ENCODE measurements at regions not wholly inside any gene's neighbourhood (a gene's known extent, or its start where the extent isn't known, plus 50 kb on each side); places are given as distances from the start of the nearest gene placed in this dataset.

- H3K9me3 ChIP-seq (ENCODE audit: control insufficient read depth, insufficient read depth, low read length) = no peaks in the 10 kb centered on the region
- no peak overlapping the region for H3K27ac ChIP-seq (ENCODE audit: low read depth, low read length)
- no peak overlapping the region for H3K4me3 ChIP-seq (ENCODE audit: low read length)
- H3K27me3 ChIP-seq (ENCODE audit: control insufficient read depth, low read length) = no peaks in the 10 kb centered on the region
- H3K4me1 ChIP-seq (ENCODE audit: control insufficient read depth, low read length) = no peaks in the 10 kb centered on the region
- no peaks in the 10 kb centered on the region for H4K20me1 ChIP-seq (ENCODE audit: control insufficient read depth, insufficient read depth, low read depth, low read length)
- no peaks in the 10 kb centered on the region for H3K79me2 ChIP-seq (ENCODE audit: control insufficient read depth, low read length)
- H3K36me3 ChIP-seq (ENCODE audit: control insufficient read depth, low read length) = no peaks in the 10 kb centered on the region
- no peak overlapping the region for H3K4me2 ChIP-seq (ENCODE audit: low read length)
- H3K9me2 ChIP-seq (replicated peaks; ENCODE audit: control insufficient read depth, low read length) = no peaks in the 10 kb centered on the region
- TF ChIP-seq, protein P1, sequence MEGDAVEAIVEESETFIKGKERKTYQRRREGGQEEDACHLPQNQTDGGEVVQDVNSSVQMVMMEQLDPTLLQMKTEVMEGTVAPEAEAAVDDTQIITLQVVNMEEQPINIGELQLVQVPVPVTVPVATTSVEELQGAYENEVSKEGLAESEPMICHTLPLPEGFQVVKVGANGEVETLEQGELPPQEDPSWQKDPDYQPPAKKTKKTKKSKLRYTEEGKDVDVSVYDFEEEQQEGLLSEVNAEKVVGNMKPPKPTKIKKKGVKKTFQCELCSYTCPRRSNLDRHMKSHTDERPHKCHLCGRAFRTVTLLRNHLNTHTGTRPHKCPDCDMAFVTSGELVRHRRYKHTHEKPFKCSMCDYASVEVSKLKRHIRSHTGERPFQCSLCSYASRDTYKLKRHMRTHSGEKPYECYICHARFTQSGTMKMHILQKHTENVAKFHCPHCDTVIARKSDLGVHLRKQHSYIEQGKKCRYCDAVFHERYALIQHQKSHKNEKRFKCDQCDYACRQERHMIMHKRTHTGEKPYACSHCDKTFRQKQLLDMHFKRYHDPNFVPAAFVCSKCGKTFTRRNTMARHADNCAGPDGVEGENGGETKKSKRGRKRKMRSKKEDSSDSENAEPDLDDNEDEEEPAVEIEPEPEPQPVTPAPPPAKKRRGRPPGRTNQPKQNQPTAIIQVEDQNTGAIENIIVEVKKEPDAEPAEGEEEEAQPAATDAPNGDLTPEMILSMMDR (IDR thresholded peaks at IDR 0.05; ENCODE audit: low read depth, low read length, poor library complexity, severe bottlenecking) = no peak
- no peak for TF ChIP-seq EZH2phosphoT487 (IDR thresholded peaks at IDR 0.05; ENCODE audit: borderline replicate concordance, low read length)
- H3F3A ChIP-seq (ENCODE audit: control insufficient read depth, insufficient read depth) = no peaks in the 10 kb centered on the region
These were observed 307.7 kb upstream of the CDH5 start for GRCh38 chr16:66058832-66059231.

GRCh38 chr16:66058172-66058691, 308.3 kb upstream of the CDH5 start:
- no peaks in the 10 kb centered on the region for H3K9me2 ChIP-seq (replicated peaks; ENCODE audit: control insufficient read depth, low read length)
- H3K4me2 ChIP-seq (ENCODE audit: low read length) = no peak overlapping the region
- no peaks in the 10 kb centered on the region for H3F3A ChIP-seq (ENCODE audit: control insufficient read depth, insufficient read depth)
- TF ChIP-seq, protein P1 (IDR thresholded peaks at IDR 0.05; ENCODE audit: low read depth, low read length, poor library complexity, severe bottlenecking) = no peak
- TF ChIP-seq EZH2phosphoT487 (IDR thresholded peaks at IDR 0.05; ENCODE audit: borderline replicate concordance, low read length) = no peak
- H3K27me3 ChIP-seq (ENCODE audit: control insufficient read depth, low read length) = no peaks in the 10 kb centered on the region
- no peaks in the 10 kb centered on the region for H3K9me3 ChIP-seq (ENCODE audit: control insufficient read depth, insufficient read depth, low read length)
- no peaks in the 10 kb centered on the region for H3K79me2 ChIP-seq (ENCODE audit: control insufficient read depth, low read length)
- no peaks in the 10 kb centered on the region for H3K4me1 ChIP-seq (ENCODE audit: control insufficient read depth, low read length)
- no peak overlapping the region for H3K4me3 ChIP-seq (ENCODE audit: low read length)
- H4K20me1 ChIP-seq (ENCODE audit: control insufficient read depth, insufficient read depth, low read depth, low read length) = no peaks in the 10 kb centered on the region
- H3K36me3 ChIP-seq (ENCODE audit: control insufficient read depth, low read length) = no peaks in the 10 kb centered on the region
- no peak overlapping the region for H3K27ac ChIP-seq (ENCODE audit: low read depth, low read length)

DNA sequence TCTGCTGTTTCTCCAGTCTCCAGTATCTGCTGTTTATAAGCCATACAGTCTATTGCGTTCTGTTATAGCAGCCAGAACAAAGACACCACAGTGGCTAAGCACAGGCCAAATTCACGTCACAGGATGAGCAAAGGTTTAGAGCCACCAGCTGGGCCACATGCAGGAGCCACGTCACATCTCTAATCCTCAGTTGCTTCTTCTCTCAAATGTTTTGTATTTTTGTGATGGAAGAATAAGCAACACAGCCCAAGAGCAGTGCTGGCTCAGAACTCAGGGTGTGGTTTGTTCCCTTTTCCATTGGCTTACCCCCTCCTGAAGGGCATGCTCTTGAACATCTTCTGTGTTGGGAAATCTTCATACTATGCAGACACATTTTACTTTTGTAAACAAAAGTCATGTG, 309.4 kb upstream of the CDH5 start:
- H3K79me2 ChIP-seq (ENCODE audit: control insufficient read depth, low read length) = no peaks in the 10 kb centered on the region
- H3K4me3 ChIP-seq (ENCODE audit: low read length) = no peak overlapping the region
- H3K27ac ChIP-seq (ENCODE audit: low read depth, low read length) = no peak overlapping the region
- H4K20me1 ChIP-seq (ENCODE audit: control insufficient read depth, insufficient read depth, low read depth, low read length) = no peaks in the 10 kb centered on the region
- H3K9me3 ChIP-seq (ENCODE audit: control insufficient read depth, insufficient read depth, low read length) = no peaks in the 10 kb centered on the region
- H3K4me1 ChIP-seq (ENCODE audit: control insufficient read depth, low read length) = no peaks in the 10 kb centered on the region
- H3K9me2 ChIP-seq (replicated peaks; ENCODE audit: control insufficient read depth, low read length) = no peaks in the 10 kb centered on the region
- H3K27me3 ChIP-seq (ENCODE audit: control insufficient read depth, low read length) = no peaks in the 10 kb centered on the region
- no peaks in the 10 kb centered on the region for H3K36me3 ChIP-seq (ENCODE audit: control insufficient read depth, low read length)
- TF ChIP-seq EZH2phosphoT487 (IDR thresholded peaks at IDR 0.05; ENCODE audit: borderline replicate concordance, low read length) = no peak
- TF ChIP-seq, protein P1 (IDR thresholded peaks at IDR 0.05; ENCODE audit: low read depth, low read length, poor library complexity, severe bottlenecking) = no peak
- no peak overlapping the region for H3K4me2 ChIP-seq (ENCODE audit: low read length)
- no peaks in the 10 kb centered on the region for H3F3A ChIP-seq (ENCODE audit: control insufficient read depth, insufficient read depth)

Data from DOHH2 (cell line).